Adrenal gland (tissue), 5 donors: ENCODE measurements at regions not wholly inside any gene's neighbourhood (a gene's known extent, or its start where the extent isn't known, plus 50 kb on each side); places are given as distances from the start of the nearest gene placed in this dataset.

ENCODE experiments used
- CTCF ChIP-seq, 6 experiments: fragments of 450-650 bp in 4 of 6; fragments of 200-600 bp in 2 of 6; sonication (generic) in 1 of 6; IDR thresholded peaks; 1 replicate in 5 of 6; 2 replicates in 1 of 6; pipeline versions ENCODE4 v1.5.1 to v1.8.0; 2016 to 2021; ENCODE audit warnings: antibody characterized with exemption in 6 of 6, mild to moderate bottlenecking in 2 of 6, moderate library complexity in 1 of 6
- POLR2A ChIP-seq, 2 donors: fragments of 450-650 bp; IDR thresholded peaks; one replicate each; pipeline ENCODE4 v1.6.1; 2017; ENCODE audit warnings: antibody characterized with exemption in 2 of 2, mild to moderate bottlenecking in 2 of 2, moderate library complexity in 1 of 2
- donor health status: DM: no; HTN: no; CAD: no.

GRCh38 chr21:19320291-19320690 lies 916.7 kb upstream of the TMPRSS15 start:
- no peak for TF ChIP-seq CTCF (IDR thresholded peaks at IDR 0.05)
- TF ChIP-seq POLR2A (IDR thresholded peaks at IDR 0.05), result no peak
